GM18502 (cell line): ENCODE measurements at regions not wholly inside any gene's neighbourhood (a gene's known extent, or its start where the extent isn't known, plus 50 kb on each side); places are given as distances from the start of the nearest gene placed in this dataset.
"Not testable (repeated sequence)": the region's sequence is repeated elsewhere in the genome, so short reads cannot be mapped to it uniquely, and the experiment has no call there.

Source experiments
- ATAC-seq: cut with Tn5 transposase; IDR thresholded peaks from one replicate; pipeline ENCODE4 v1.9.1; 2021; ENCODE audit warnings: mild to moderate bottlenecking; ENCODE audit not compliant: unreplicated experiment, poor library complexity

GRCh38 chr6:18585032-18585573 lies 198.0 kb downstream of the RNF144B start:
- no peak for ATAC-seq

GRCh38 chr6:18586133-18586532 lies 199.0 kb downstream of the RNF144B start:
- no peak for ATAC-seq

DNA sequence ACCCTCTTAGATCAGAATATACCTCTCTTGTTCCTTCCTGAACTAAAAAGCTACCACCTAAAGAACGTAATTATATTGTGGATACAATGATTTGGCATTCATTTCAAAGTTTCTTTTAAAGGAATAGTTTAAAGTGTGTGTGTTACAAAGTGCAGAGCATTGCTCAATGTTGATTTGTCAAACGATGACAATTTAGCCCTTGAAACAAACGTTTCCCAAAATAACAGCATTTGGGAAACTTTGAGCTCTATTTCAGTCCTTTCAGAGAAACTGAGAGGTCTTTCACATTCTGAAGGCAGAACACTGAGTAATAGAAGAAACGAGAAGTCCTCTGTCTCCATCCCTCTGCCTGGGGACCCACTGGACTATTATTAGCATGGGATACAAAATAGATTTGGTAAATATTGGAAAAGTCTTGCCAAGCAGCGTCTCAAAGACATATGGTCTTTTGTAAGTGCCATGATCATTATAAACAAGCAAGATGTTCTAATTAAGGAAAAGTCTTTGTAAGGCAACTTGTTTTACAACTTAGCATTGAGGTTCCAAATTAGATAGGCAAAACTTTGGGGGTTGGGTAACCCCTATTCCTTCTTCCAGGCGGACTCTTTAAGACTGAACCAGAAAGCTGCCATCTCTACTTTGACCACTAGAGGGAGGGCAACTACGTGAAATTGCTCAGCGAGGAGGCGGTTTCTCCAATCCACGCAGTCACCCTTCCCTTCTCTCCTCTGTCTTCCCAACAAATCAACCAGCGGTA lies 208.8 kb downstream of the RNF144B start:
- ATAC-seq = peak; percentile 87

DNA sequence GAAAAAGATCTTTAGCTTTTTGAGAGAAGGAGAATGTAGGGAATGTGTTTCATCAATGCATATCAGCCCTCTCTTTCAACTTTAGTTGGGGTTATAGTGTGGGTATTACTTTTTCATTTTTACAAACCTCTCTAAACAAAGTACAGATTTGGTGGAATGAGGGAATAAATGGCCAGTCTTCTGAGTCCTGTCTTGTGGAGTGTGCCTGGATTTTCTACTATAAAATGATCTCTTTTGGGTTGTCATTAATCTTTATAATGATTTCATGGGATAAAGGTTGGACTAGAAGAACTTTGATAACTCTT lies 209.3 kb downstream of the RNF144B start:
- ATAC-seq = peak; percentile 18

DNA sequence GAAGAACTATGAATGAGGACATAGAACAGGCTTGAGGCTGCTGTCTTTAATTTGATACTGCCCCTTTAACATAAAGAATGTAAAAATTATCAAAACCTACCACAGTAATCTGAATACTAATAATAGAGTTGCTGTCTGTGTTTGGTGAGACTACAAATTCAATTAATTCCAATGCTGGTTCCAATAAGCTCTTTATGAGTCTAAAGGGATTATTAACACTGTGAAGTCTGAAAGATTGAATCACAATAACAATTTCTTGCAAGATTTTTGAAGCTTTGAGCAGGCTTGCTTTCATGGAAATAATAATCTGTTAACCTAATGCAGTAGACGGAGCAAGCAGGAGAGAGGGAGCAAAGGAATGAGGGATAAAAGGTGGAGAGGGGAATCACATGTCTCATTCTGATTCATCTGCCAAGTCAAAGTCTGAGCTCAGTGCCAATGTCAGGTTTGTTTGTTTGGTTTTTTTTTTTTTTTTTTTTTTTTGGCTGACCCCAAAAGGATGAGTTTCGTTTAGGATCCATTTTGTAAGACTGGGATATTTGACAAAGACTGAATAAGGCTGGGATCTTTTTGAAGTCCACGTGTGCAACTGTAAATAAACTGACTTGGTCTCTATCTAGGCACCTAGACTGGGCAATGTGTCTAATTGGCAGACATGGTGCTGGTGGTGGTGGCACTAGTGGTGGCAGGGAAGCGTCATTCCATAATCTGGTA lies 211.6 kb downstream of the RNF144B start:
- ATAC-seq = no peak

GRCh38 chr6:18600255-18600654 lies 213.1 kb downstream of the RNF144B start:
- ATAC-seq = no peak

DNA sequence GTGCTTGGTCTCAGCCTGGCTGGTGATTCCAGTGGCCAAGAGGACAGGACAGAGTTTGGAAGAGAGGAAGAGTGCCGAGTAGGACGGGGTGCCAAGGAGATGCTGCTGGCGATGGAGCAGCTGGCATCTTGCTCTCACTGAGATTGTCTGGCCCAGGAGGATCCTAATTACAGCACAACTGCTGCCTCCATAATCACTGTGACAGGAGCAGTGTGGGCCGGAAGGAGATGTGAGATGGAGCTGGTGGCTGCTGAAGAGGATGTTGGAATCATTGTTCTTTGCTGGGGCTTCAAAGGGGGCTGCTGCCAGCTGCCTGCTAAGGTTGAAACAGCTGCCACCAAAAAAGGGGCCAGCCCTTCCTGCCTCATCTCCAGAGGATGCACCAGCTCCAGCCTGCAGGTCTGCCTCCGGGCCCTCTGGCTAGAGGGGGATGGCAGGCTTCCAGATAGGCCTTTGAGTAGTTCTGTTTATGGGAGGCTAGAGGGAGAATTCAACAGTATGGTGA lies 214.4 kb downstream of the RNF144B start:
- ATAC-seq = no peak

- no peak for ATAC-seq
Measured at GRCh38 chr6:18602931-18603330, 215.8 kb downstream of the RNF144B start.

- no peak for ATAC-seq
Measured at GRCh38 chr6:18603361-18603760, 216.2 kb downstream of the RNF144B start.

- no peak for ATAC-seq
Measured at GRCh38 chr6:18605841-18606240, 218.7 kb downstream of the RNF144B start.

- no peak for ATAC-seq
Measured at GRCh38 chr6:18609715-18610114, 222.6 kb downstream of the RNF144B start.

DNA sequence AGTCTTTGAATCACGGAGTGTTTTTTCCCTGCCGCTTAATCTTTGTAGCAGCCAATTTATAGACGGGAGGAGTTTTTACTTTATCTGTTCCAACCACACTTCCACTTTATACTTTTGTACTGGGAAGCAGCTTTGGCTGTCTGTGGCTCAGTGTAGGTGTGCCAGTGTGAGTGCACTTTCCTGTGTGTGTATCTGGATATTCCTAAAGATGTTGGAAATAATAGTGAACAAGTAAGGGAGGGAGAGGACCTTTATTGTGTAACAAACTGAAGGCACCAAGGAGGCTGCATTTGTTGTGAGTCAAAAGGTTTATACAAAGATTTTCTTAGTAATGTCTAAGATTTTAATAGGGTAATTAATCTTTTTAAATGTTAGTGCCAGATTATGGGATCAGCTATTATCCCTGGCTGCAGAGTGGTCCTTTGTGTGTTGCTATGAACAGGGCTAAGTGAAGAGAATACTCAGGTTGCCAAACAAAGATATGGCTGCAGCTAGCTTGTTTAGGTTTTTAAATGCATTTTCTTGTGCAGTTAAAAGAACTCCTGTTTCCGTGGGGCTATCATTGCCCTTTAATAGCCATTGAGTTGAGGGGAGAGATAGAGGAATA lies 226.3 kb downstream of the RNF144B start:
- ATAC-seq = no peak

GRCh38 chr6:18629571-18629970 lies 242.4 kb downstream of the RNF144B start:
- ATAC-seq = no peak

DNA sequence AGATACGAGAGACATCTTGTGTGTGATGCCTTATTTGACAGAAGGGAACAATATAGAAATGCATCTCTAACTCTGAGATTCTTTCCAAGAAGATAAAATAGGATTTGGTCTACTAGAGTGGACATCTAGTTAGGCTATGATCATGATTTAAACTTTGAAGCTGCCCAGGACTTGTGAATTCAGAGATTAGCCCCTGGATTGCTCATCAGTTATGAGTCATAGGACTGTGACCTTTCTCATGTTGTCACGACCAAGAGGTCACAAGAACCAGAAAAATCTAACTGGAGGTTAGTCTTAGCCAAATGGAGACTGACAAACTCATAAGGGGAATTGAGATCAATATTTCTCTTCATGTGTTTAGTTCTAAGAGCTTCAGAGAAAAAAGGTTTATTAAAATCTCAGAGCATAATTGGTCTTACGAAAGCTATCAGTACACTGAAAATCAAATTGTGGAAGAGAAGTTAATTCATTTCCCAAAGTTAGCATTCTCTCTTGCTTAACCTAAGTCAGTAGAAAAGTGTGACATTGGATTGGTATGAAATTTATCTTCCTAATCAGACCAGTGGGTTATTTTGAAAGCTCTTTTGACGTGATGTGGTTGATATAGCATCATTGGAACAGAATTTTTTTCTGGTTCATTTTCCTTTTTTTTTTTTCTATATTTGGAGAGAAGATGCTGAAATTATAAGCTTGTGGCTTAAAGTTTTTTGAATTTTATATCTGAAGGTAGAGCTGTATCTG lies 245.7 kb downstream of the RNF144B start:
- ATAC-seq = no peak

DNA sequence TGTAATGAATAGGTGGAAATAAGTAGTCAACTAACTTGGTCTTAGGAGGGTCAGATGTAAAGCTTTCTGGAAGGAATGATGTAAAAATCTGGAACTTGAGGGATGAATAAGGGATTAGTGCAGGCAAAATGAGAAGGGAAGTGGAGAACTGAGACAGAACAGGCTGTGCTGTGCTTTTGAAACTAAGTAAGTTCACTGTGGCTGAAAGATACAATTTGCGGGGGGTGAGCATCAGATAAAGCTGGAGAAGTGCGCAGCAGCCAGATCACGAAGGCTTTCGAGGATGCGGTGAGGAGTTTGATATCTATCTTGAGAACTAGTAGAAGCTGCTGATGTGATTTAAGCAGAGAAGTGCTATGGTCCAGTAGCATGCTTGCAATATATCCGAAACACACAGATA lies 247.8 kb downstream of the RNF144B start:
- no peak for ATAC-seq

- no peak for ATAC-seq
Measured at GRCh38 chr6:18640134-18640533, 253.0 kb downstream of the RNF144B start.

GRCh38 chr6:18640754-18641153 lies 253.6 kb downstream of the RNF144B start:
- no peak for ATAC-seq

DNA sequence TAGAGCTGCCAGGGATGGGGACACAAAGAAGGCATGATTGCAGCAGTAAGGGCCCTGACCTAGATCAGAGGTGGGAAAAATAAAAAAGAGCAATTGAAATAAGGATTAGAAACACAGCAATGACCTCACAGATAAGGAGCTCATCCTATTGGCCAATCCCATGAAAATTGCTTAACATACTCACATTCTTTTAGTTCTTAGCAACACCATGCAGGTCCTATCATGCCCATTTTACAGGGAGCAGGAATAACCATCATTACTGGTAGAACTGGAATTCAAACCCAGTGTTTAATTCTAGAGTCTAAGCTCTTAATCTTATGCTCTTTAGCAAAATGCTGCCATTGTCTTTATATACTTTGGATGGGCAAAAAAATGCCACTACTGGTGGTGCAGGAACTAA lies 267.7 kb downstream of the RNF144B start:
- ATAC-seq = no peak

GRCh38 chr6:18656506-18656905 lies 269.4 kb downstream of the RNF144B start:
- no peak for ATAC-seq

DNA sequence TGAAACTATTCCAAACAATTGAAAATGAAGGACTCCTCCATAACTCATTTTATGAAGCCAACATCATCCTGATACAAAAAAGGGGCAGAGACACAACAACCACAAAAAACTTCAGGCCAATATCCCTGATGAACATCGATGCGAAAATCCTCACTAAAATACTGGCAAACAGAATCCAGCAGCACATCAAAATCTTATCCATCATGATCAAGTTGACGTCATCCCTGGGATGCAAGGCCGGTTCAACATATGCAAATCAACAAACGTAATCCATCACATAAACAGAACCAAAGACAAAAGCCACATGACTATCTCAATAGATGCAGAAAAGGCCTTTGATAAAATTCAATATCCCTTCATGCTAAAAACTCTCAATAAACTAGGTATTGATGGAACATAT lies 272.8 kb downstream of the RNF144B start:
- not testable (repeated sequence) for ATAC-seq

DNA sequence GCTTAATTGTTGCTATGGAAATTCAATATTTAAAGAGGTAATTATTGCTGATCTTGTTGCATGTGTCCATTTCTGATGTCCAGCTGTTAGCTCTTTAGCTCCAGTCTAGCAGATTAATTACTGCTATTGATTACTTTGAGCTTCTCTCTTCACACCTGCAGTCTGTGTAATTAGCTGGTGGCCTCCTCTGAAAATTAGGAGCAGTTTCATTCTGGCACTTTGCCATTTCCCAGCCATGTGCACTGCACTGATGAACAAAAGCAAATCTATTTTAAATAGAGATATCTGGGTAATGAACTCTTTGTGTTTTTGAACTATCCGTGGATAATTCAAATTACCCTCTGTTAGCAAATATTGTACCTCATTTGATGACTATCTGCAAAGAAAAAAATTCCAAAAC lies 275.9 kb downstream of the RNF144B start:
- ATAC-seq = no peak
